A549 (cell line): ENCODE measurements at regions not wholly inside any gene's neighbourhood (a gene's known extent, or its start where the extent isn't known, plus 50 kb on each side); places are given as distances from the start of the nearest gene placed in this dataset.

Experiments
- ATAC-seq, 2 experiments: fragments of 200-7000 bp in 1 of 2; fragments of >200 bp in 1 of 2; cut with Nextera tagmentation in 1 of 2; cut with Tn5 transposase in 1 of 2; 3 replicates each; pipeline versions ENCODE4 v1.8.0 to v1.9.1; 2018 to 2020; ENCODE audit warnings: mild to moderate bottlenecking in 1 of 2, moderate library complexity in 1 of 2
- CTCF ChIA-PET: fragments of 300-600 bp; sonication (Branson Sonifier 250); formaldehyde crosslinking; extraction: SDS; loops from one replicate; lab custom pipeline; 2021; ENCODE audit warnings: antibody characterized with exemption, inconsistent platforms; lab: Yijun Ruan, JAX
- POLR2A ChIA-PET: fragments of 350-600 bp; formaldehyde crosslinking; extraction: SDS; loops from one replicate; lab custom pipeline; 2021; ENCODE audit warnings: antibody characterized with exemption, inconsistent platforms; lab: Yijun Ruan, JAX
- DNase-seq, 2 experiments: peaks; one replicate each; pipeline versions ENCODE4 v3.0.0 to v3.0.0-alpha.2; 2011 to 2016; ENCODE audit warnings: low read depth in 1 of 2, low spot score in 1 of 2
- FAIRE-seq: peaks from 2 replicates; lab custom pipeline; 2011; peaks lifted over from hg19 to GRCh38; lab: Jason Lieb, UNC
- H3K27ac ChIP-seq, 2 experiments: fragments of >200 bp; sonication (Bioruptor Twin); formaldehyde crosslinking; 3 replicates each; pipeline ENCODE4 v1.5.1; 2016 to 2017
- H3K4me1 ChIP-seq: fragments of >200 bp; sonication (Bioruptor Twin); formaldehyde crosslinking; 3 replicates; pipeline ENCODE4 v1.6.1; 2016
- H3K4me2 ChIP-seq: fragments of >200 bp; sonication (Bioruptor Twin); formaldehyde crosslinking; 3 replicates; pipeline ENCODE4 v1.6.1; 2016
- H3K4me3 ChIP-seq: fragments of >200 bp; sonication (Bioruptor Twin); formaldehyde crosslinking; 3 replicates; pipeline ENCODE4 v1.5.1; 2016
- H3K9me3 ChIP-seq: fragments of >200 bp; sonication (Bioruptor Twin); formaldehyde crosslinking; 3 replicates; pipeline ENCODE4 v1.6.1; 2016
- ATOH8 ChIP-seq: fragments of 250-450 bp; sonication (Bioruptor Pico); IDR thresholded peaks from 2 replicates; pipeline ENCODE4 v1.5.0; 2020; ENCODE audit warnings: low read depth, mild to moderate bottlenecking, moderate library complexity
- BHLHE40 ChIP-seq: IDR thresholded peaks from 2 replicates; pipeline ENCODE4 v1.6.1; 2012; ENCODE audit warnings: low read depth, low read length, inconsistent platforms
- CBX8 ChIP-seq: fragments of 200-600 bp; sonication (generic); IDR thresholded peaks from 2 replicates; pipeline ENCODE4 v1.6.1; 2016
- EHMT2 ChIP-seq: fragments of 200-600 bp; sonication (generic); IDR thresholded peaks from 2 replicates; pipeline ENCODE4 v1.6.1; 2016; ENCODE audit warnings: antibody characterized with exemption, low read depth, mild to moderate bottlenecking, moderate library complexity
- ESRRA ChIP-seq: fragments of 150-350 bp; IDR thresholded peaks from 2 replicates; pipeline ENCODE4 v1.6.1; 2014; ENCODE audit warnings: mild to moderate bottlenecking, low read length, borderline replicate concordance
- FOSB ChIP-seq: fragments of 250-450 bp; sonication (Bioruptor Pico); IDR thresholded peaks from 2 replicates; pipeline ENCODE4 v1.5.0; 2020; ENCODE audit warnings: mild to moderate bottlenecking, moderate library complexity
- HES2 ChIP-seq: fragments of >200 bp; sonication (Bioruptor Twin); formaldehyde crosslinking; IDR thresholded peaks from 2 replicates; pipeline ENCODE4 v1.6.1; 2016
- HEYL ChIP-seq: fragments of 250-450 bp; sonication (Bioruptor Pico); IDR thresholded peaks from 2 replicates; pipeline ENCODE4 v1.8.0; 2021; ENCODE audit warnings: mild to moderate bottlenecking, moderate library complexity
- HMGXB4 ChIP-seq: fragments of 250-450 bp; sonication (Bioruptor Pico); IDR thresholded peaks from 2 replicates; pipeline ENCODE4 v1.5.0; 2021; ENCODE audit warnings: mild to moderate bottlenecking, moderate library complexity, borderline replicate concordance
- JUNB ChIP-seq: fragments of >200 bp; sonication (Bioruptor Twin); formaldehyde crosslinking; IDR thresholded peaks from 2 replicates; pipeline ENCODE4 v1.6.1; 2016
- MYC ChIP-seq: IDR thresholded peaks from 2 replicates; pipeline ENCODE4 v1.6.1; 2012; ENCODE audit warnings: mild to moderate bottlenecking, inconsistent platforms, low read length, improper control_type of control experiment, borderline replicate concordance
- NFE2L2 ChIP-seq: fragments of 150-350 bp; conservative IDR thresholded peaks from 2 replicates; pipeline ENCODE4 v1.6.1; 2014; ENCODE audit warnings: low read length
- NR3C1 ChIP-seq: fragments of >200 bp; sonication (Bioruptor Twin); formaldehyde crosslinking; IDR thresholded peaks from 3 replicates; pipeline ENCODE4 v1.6.1; 2017
- PBX3 ChIP-seq: IDR thresholded peaks from 2 replicates; pipeline ENCODE4 v1.6.1; 2012
- POLR2AphosphoS2 ChIP-seq: conservative IDR thresholded peaks from 2 replicates; pipeline ENCODE4 v1.6.1; 2012; ENCODE audit warnings: low read length, improper control_type of control experiment, inconsistent platforms
- REST ChIP-seq: fragments of 200-600 bp; sonication (generic); IDR thresholded peaks from 2 replicates; pipeline ENCODE4 v1.6.1; 2016; ENCODE audit warnings: antibody characterized with exemption, mild to moderate bottlenecking, moderate library complexity
- RFX5 ChIP-seq: fragments of 450-650 bp; IDR thresholded peaks from 2 replicates; pipeline ENCODE4 v1.7.1; 2014; ENCODE audit warnings: antibody characterized with exemption, mild to moderate bottlenecking, moderate library complexity
- RNF2 ChIP-seq: fragments of 200-600 bp; sonication (generic); IDR thresholded peaks from 2 replicates; pipeline ENCODE4 v1.6.1; 2016; ENCODE audit warnings: low read depth, mild to moderate bottlenecking, antibody characterized with exemption, moderate library complexity, borderline replicate concordance
- TP53 ChIP-seq: fragments of 250-450 bp; sonication (Bioruptor Pico); IDR thresholded peaks from 2 replicates; pipeline ENCODE4 v1.5.0; 2021; ENCODE audit warnings: mild to moderate bottlenecking, moderate library complexity
- WGBS: methylation state at CpG from one replicate; pipeline ENCODE4 v1.1.6; 2017; ENCODE audit errors: missing lambda C conversion rate; 5-methylcytosine and 5-hydroxymethylcytosine counted together

- peak; percentile 39 for FAIRE-seq
- 0 out of 3 replicates have a peak, but pooled peaks cover 4% of the 10 kb centered on the region for H3K9me3 ChIP-seq
- TF ChIP-seq HES2, result no peak
- TF ChIP-seq MYC, result no peak
- TF ChIP-seq JUNB, result no peak
- no peak for TF ChIP-seq HEYL (CRISPR knock-in tag)
- TF ChIP-seq RFX5, result no peak
- TF ChIP-seq, all 56 proteins: peak for 0
- ChIA-PET POLR2A (no interaction called here), CTCF (interaction anchor here (0.9 to 1.3 kb wide), 3 partner anchors 9 to 142 kb away, joined by 3 to 4 read pairs (median 3); no protein-coding TSS in a partner anchor)
- ATAC-seq (no peak), DNase-seq (no peak)
- Histone ChIP-seq H3K27ac (no peak overlapping the region), H3K4me2 (no peak overlapping the region), H3K4me3 (no peak overlapping the region), H3K4me1 (no peaks in the 10 kb centered on the region)
- WGBS, result 77% methylated on average over 3 of the region's 3 CpGs
Observed at GRCh38 chr20:8995761-8996160, 73.1 kb upstream of the PLCB4 start.

GRCh38 chr20:8996817-8997512 is 71.9 kb upstream of the PLCB4 start:
- no peak overlapping the region for H3K27ac ChIP-seq
- CTCF ChIA-PET, result interaction anchor here (1.0 kb wide), 1 partner anchor 9 kb away, joined by 3 read pairs; no protein-coding TSS in a partner anchor
- 0 out of 3 replicates have a peak, but pooled peaks cover 4% of the 10 kb centered on the region for H3K9me3 ChIP-seq
- no peak overlapping the region for H3K4me2 ChIP-seq
- no peak for TF ChIP-seq RNF2
- TF ChIP-seq ATOH8, result no peak
- TF ChIP-seq FOSB (CRISPR knock-in tag), result no peak
- no peak for TF ChIP-seq POLR2AphosphoS2
- TF ChIP-seq NFE2L2, result no peak
- TF ChIP-seq TP53, result no peak
- no peak for TF ChIP-seq PBX3
- no peak for TF ChIP-seq NR3C1
- TF ChIP-seq MYC, result no peak
- TF ChIP-seq HMGXB4 (CRISPR knock-in tag), result no peak
- no peak for TF ChIP-seq CBX8
- no peak for DNase-seq
- no peak for ATAC-seq
- H3K4me1 ChIP-seq, result no peaks in the 10 kb centered on the region
- WGBS, result 85% methylated on average over 2 of the region's 2 CpGs
- POLR2A ChIA-PET, result no interaction called here
- H3K4me3 ChIP-seq, result no peak overlapping the region
- FAIRE-seq, result peak; percentile 72

- Histone ChIP-seq H3K4me3 (no peak overlapping the region), H3K9me3 (peaks cover 6% of the 10 kb centered on the region; the same call in 1 of the 3 replicates), H3K4me2 (no peak overlapping the region), H3K27ac (no peak overlapping the region)
- ATAC-seq, result no peak
- TF ChIP-seq JUNB (no peak), EHMT2 (no peak), CBX8 (no peak), MYC (no peak), REST (no peak), NR3C1 (no peak), ESRRA (no peak), BHLHE40 (no peak), HMGXB4 (CRISPR knock-in tag) (no peak), HEYL (CRISPR knock-in tag) (no peak)
- TF ChIP-seq, all 56 proteins: peak for 0
- FAIRE-seq, result no peak
- DNase-seq, result no peak
- 39% methylated on average over 4 of the region's 4 CpGs for WGBS
- ChIA-PET POLR2A (no interaction called here), CTCF (interaction anchor here (1.0 kb wide), 1 partner anchor 8 kb away, joined by 3 read pairs; no protein-coding TSS in a partner anchor)
- no peaks in the 10 kb centered on the region for H3K4me1 ChIP-seq
Observed at GRCh38 chr20:8997701-8998117, 71.2 kb upstream of the PLCB4 start.
